ENCODE measurements at regions not wholly inside any gene's neighbourhood (a gene's known extent, or its start where the extent isn't known, plus 50 kb on each side); places are given as distances from the start of the nearest gene placed in this dataset.

DNA sequence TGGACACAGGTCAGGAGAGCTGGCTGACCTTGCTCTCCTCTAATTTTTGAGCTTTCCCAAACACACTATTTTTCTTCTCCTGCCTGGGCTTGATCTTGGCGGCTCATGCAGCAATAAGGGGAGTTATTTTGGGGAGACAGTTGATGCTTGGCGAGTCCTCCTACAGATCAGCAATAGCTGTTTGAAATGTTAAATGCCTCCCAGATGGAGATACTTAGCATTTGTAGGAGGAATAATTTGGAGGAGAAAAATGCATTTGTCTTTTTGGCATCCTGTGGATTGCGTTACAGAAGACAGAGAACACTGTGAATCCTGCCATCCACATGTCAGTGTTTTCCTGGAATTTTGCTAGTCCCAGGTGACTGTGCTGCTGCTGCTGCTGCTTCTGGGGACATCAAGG lies 328.0 kb upstream of the XYLT1 start:
- DNase-seq: no peak
- H3K4me3 Mint-ChIP-seq: no peak overlapping the region
- no peaks in the 10 kb centered on the region for H3K36me3 Mint-ChIP-seq (ENCODE audit: low read depth)
- no peaks in the 10 kb centered on the region for H3K4me1 Mint-ChIP-seq (ENCODE audit: low read depth)
- no peaks in the 10 kb centered on the region for H3K9me3 Mint-ChIP-seq
- no peak overlapping the region for H3K27ac Mint-ChIP-seq
- H3K27me3 Mint-ChIP-seq: peaks cover 18% of the 10 kb centered on the region

DNA sequence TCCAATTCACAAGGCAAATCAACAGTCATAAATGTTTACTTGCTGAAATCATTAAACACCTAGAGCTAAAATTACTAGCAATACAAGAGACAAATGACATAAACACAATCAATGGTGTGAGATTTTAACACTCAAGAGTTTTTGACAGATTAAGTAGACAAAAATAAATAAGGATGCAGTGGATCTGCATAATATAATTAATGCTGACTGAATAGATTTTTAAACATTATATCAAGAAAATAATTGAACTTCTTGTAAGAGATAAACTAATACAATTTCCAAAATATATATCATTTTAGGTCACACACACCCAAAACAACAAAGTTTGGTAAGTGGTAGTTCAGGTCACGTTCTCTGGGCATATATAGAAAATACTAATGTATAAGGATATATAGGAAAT lies 322.6 kb upstream of the XYLT1 start:
- Mint-ChIP-seq H3K9me3 (no peaks in the 10 kb centered on the region), H3K36me3 (ENCODE audit: low read depth) (no peaks in the 10 kb centered on the region), H3K27me3 (peaks cover 20% of the 10 kb centered on the region), H3K4me3 (no peak overlapping the region), H3K27ac (no peak overlapping the region), H3K4me1 (ENCODE audit: low read depth) (no peaks in the 10 kb centered on the region)
- no peak for DNase-seq

DNA sequence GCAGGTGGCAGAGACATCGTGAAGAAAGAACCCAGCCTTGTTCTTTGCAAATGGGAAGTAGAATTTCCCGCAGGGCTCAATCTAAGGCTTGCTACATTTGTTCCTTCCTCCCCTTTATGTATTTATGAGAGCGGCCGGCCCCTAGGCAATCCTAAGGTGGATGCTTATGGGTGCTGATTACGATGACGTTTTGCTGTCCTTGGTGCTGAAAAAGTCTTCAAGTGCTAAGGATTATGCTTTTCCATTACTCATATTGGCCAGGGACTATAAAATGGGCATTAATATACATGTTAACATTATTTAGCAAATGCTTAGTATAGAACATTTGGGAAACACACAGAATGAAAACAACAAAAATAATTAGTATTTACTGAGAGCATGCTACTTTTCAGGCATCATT lies 313.3 kb upstream of the XYLT1 start:
- H3K9me3 Mint-ChIP-seq: no peaks in the 10 kb centered on the region
- H3K36me3 Mint-ChIP-seq (ENCODE audit: low read depth): no peaks in the 10 kb centered on the region
- peaks cover 22% of the 10 kb centered on the region for H3K27me3 Mint-ChIP-seq
- no peaks in the 10 kb centered on the region for H3K4me1 Mint-ChIP-seq (ENCODE audit: low read depth)
- H3K27ac Mint-ChIP-seq: no peak overlapping the region
- no peak for DNase-seq
- H3K4me3 Mint-ChIP-seq: no peak overlapping the region

DNA sequence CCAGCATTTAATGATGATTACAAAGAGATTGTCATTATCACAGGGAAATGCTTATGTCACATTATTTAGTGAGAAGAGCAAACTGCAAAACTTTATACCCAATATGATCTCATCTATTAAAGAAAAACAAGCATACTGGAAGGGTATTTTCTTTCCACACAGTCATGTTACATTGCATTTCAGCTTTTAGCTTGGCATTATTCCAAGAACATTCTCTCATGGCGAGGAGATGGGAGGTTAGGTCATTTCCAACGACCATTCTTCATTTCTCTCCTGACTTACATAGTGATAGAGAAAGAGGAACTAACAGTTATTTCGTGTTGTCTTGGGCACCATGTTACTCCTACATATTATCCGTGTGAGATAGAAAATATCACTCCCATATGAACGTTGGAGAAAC lies 309.4 kb upstream of the XYLT1 start:
- Mint-ChIP-seq H3K27ac (no peak overlapping the region), H3K4me1 (ENCODE audit: low read depth) (no peaks in the 10 kb centered on the region), H3K36me3 (ENCODE audit: low read depth) (no peaks in the 10 kb centered on the region), H3K9me3 (peaks cover 4% of the 10 kb centered on the region), H3K27me3 (peaks cover 29% of the 10 kb centered on the region), H3K4me3 (no peak overlapping the region)
- DNase-seq: no peak

DNA sequence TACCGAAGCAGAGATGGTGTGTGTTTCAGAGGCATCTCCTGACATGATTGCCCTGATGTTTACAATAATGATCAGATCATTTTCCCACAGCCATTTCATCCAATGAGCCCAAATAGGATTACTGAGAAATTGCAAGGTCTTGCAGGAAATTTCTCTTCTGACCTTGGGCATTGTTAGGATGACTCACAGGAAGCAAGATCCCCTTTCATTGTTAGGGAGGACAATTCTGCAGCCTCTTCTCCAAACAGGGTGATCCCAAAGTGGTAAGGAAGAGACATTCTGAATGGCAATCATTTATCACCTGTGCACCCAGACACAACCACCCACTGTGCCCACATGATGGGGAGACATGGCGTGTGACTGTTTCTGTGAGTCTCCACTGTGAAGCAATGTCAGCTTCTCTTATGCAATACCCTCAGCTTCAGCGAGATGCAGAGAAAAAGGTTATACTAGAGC lies 306.7 kb upstream of the XYLT1 start:
- Mint-ChIP-seq H3K4me1 (ENCODE audit: low read depth) (no peaks in the 10 kb centered on the region), H3K4me3 (no peak overlapping the region), H3K9me3 (peaks cover 4% of the 10 kb centered on the region), H3K27me3 (peaks cover 31% of the 10 kb centered on the region), H3K36me3 (ENCODE audit: low read depth) (no peaks in the 10 kb centered on the region), H3K27ac (no peak overlapping the region)
- no peak for DNase-seq

DNA sequence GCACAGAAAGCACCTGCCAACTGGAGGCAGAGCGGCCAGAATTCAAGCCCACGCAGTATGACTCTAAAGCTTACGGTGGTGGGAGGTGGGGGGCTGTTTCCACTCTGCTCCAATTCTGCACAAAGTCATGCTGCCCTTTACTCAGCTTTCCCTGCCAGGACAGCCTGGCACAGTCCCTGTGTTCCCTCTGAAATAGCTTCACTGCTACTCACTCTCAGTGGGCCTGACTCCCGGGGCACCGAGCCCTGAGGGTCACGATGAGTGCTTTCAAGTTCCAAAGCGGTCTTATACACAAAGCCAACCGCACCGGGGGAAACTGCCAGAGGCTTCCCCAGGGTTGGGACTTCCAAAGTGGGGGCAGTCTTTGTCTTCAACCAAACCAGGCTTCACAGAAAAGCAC lies 306.1 kb upstream of the XYLT1 start:
- H3K27ac Mint-ChIP-seq: no peak overlapping the region
- peaks cover 4% of the 10 kb centered on the region for H3K9me3 Mint-ChIP-seq
- DNase-seq: no peak
- no peak overlapping the region for H3K4me3 Mint-ChIP-seq
- H3K4me1 Mint-ChIP-seq (ENCODE audit: low read depth): no peaks in the 10 kb centered on the region
- no peaks in the 10 kb centered on the region for H3K36me3 Mint-ChIP-seq (ENCODE audit: low read depth)
- H3K27me3 Mint-ChIP-seq: peaks cover 29% of the 10 kb centered on the region

DNA sequence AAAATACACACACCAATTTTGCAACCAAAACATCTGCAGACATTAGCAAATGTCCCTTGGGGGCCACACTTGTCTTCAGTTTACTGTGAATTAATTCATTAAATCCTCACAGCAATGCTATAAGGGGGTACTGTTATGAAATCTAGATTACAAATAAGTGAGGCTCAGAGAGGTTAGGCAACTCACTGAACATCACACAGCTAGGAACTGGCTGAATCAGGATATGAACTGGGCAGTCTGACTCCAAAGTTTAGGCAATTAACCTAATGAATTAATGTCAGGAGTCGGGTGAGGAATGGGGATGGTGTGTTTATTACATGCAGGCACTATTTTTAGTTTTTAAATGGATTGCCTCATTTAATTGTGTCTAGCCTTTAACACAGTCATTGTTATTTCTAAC lies 305.7 kb upstream of the XYLT1 start:
- Mint-ChIP-seq H3K9me3 (peaks cover 4% of the 10 kb centered on the region), H3K4me3 (no peak overlapping the region), H3K27ac (no peak overlapping the region), H3K4me1 (ENCODE audit: low read depth) (no peaks in the 10 kb centered on the region), H3K36me3 (ENCODE audit: low read depth) (no peaks in the 10 kb centered on the region), H3K27me3 (peaks cover 29% of the 10 kb centered on the region)
- no peak for DNase-seq

DNA sequence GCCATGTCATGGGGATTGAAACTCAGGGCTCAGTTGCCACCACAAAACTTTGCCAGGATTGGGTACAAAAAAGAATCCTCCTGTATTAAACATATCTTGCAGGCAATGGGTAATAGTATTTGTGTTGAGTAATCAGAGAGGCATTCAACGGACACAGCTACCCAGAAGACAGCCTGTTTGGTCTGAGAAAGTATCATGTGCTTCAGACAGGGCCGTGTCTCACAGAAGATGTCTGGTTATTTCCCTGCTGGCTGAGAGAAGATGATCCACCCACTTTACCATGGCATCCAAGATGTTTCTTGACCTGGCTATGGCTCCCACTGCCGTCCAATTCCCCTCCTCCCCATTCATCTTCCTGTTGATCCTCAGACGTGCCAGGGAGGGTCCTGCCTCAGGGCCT lies 304.3 kb upstream of the XYLT1 start:
- no peak for DNase-seq
- Mint-ChIP-seq H3K36me3 (ENCODE audit: low read depth) (no peaks in the 10 kb centered on the region), H3K27ac (no peak overlapping the region), H3K27me3 (peaks cover 29% of the 10 kb centered on the region), H3K9me3 (peaks cover 7% of the 10 kb centered on the region), H3K4me3 (no peak overlapping the region), H3K4me1 (ENCODE audit: low read depth) (no peaks in the 10 kb centered on the region)

DNA sequence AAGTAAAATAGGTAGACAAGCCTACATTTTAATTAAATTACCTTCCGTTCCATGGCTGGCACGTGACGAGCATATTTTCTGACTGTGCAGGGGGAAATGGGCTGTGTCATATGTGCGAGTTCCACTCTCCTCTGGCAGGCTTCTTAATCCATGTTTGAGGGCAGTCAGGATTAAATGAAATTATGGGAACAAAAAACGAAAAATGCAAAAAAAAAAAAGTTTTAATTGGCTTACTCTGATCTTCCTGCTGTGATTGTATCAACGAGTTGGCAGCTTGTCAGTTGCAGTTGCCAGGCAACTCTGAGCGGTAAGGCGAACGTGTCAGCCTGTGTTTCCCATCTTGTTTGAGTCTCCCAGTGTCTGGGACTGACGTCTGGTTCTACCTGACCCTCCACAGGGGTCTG lies 302.9 kb upstream of the XYLT1 start:
- H3K36me3 Mint-ChIP-seq (ENCODE audit: low read depth): no peaks in the 10 kb centered on the region
- H3K27ac Mint-ChIP-seq: no peak overlapping the region
- H3K4me1 Mint-ChIP-seq (ENCODE audit: low read depth): no peaks in the 10 kb centered on the region
- peaks cover 34% of the 10 kb centered on the region for H3K27me3 Mint-ChIP-seq
- DNase-seq: no peak
- peaks cover 9% of the 10 kb centered on the region for H3K9me3 Mint-ChIP-seq
- H3K4me3 Mint-ChIP-seq: no peak overlapping the region

DNA sequence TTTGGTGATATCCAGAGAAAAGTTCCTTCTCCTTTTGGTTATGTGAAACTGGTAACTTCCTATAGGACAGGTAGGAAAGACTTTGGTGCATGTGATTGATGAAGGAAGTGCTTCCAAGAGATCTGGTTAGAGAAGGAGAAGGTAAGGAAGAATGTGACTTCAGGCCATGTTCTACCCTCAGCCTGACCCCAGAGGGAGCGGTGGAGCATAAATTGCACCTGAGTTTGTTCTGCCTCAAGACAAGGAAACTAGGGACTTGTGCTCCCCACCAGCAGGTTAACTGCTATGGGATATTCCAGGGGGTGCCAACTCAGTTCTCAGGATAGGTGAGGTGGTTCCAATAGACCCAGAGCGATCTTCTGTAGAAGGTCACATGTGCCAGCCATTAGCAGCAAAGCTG lies 299.3 kb upstream of the XYLT1 start:
- peaks cover 25% of the 10 kb centered on the region for H3K27me3 Mint-ChIP-seq
- no peaks in the 10 kb centered on the region for H3K4me1 Mint-ChIP-seq (ENCODE audit: low read depth)
- no peaks in the 10 kb centered on the region for H3K36me3 Mint-ChIP-seq (ENCODE audit: low read depth)
- no peak overlapping the region for H3K4me3 Mint-ChIP-seq
- H3K9me3 Mint-ChIP-seq: peaks cover 4% of the 10 kb centered on the region
- H3K27ac Mint-ChIP-seq: no peak overlapping the region
- DNase-seq: no peak

DNA sequence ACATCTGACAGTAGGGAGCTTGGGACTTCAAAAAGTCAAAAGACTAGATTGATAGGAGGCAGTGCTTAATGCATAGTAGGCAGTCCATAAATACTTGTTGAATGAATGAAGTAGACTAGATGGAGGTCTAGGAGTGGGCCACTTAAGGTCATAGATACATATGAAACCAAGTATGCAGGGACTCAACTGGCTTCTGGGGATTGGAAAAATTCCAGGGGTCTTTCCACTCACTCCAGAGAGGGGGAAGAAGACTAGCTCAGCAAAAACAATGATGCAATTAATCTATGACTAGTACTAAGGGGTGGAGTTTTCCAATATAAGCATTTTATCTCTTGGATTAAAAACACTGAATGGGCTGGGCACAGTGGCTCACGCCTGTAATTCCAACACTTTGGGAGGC lies 298.3 kb upstream of the XYLT1 start:
- no peaks in the 10 kb centered on the region for H3K36me3 Mint-ChIP-seq (ENCODE audit: low read depth)
- H3K4me1 Mint-ChIP-seq (ENCODE audit: low read depth): no peaks in the 10 kb centered on the region
- no peak overlapping the region for H3K27ac Mint-ChIP-seq
- H3K9me3 Mint-ChIP-seq: peaks cover 4% of the 10 kb centered on the region
- DNase-seq: no peak
- H3K4me3 Mint-ChIP-seq: no peak overlapping the region
- peaks cover 21% of the 10 kb centered on the region for H3K27me3 Mint-ChIP-seq

DNA sequence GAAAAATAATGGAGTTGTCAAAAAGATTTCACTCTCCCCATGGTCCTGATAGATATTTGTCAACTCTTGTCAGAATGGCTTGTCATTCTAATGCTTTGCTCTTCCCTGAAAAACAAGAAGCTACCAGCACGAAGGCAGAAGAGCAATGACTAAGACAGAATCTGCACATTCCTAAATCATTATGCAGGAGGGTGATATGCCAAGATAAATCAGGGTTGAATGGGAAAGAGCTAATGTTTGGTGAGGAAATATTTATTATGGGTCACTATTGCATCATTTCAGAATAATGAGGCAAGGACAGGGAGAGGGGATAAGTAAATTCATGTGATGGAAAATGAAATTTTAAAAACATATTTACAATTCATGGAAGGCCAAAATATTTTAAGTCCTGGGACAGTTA lies 297.5 kb upstream of the XYLT1 start:
- Mint-ChIP-seq H3K4me1 (ENCODE audit: low read depth) (no peaks in the 10 kb centered on the region), H3K36me3 (ENCODE audit: low read depth) (no peaks in the 10 kb centered on the region), H3K27me3 (peaks cover 18% of the 10 kb centered on the region), H3K4me3 (no peak overlapping the region), H3K9me3 (peaks cover 4% of the 10 kb centered on the region), H3K27ac (no peak overlapping the region)
- DNase-seq: no peak

DNA sequence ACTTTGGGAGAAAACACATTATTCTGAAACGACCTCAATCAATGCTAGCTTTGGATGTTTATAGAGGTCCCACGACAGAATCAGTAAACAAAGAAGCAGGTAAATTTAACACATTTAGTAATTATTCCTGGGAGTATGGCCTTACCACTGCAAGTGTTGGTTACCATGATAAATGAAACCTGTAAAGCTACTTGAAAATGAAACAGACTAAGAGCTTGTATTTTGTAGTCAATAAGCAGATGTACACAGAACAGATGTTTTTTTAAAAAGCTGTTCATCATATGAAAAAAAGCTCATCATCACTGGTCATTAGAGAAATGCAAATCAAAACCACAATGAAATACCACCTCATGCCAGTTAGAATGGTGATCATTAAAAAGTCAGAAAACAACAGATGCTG lies 295.3 kb upstream of the XYLT1 start:
- no peaks in the 10 kb centered on the region for H3K4me1 Mint-ChIP-seq (ENCODE audit: low read depth)
- H3K4me3 Mint-ChIP-seq: no peak overlapping the region
- peaks cover 4% of the 10 kb centered on the region for H3K9me3 Mint-ChIP-seq
- DNase-seq: no peak
- H3K36me3 Mint-ChIP-seq (ENCODE audit: low read depth): no peaks in the 10 kb centered on the region
- peaks cover 32% of the 10 kb centered on the region for H3K27me3 Mint-ChIP-seq
- no peak overlapping the region for H3K27ac Mint-ChIP-seq

DNA sequence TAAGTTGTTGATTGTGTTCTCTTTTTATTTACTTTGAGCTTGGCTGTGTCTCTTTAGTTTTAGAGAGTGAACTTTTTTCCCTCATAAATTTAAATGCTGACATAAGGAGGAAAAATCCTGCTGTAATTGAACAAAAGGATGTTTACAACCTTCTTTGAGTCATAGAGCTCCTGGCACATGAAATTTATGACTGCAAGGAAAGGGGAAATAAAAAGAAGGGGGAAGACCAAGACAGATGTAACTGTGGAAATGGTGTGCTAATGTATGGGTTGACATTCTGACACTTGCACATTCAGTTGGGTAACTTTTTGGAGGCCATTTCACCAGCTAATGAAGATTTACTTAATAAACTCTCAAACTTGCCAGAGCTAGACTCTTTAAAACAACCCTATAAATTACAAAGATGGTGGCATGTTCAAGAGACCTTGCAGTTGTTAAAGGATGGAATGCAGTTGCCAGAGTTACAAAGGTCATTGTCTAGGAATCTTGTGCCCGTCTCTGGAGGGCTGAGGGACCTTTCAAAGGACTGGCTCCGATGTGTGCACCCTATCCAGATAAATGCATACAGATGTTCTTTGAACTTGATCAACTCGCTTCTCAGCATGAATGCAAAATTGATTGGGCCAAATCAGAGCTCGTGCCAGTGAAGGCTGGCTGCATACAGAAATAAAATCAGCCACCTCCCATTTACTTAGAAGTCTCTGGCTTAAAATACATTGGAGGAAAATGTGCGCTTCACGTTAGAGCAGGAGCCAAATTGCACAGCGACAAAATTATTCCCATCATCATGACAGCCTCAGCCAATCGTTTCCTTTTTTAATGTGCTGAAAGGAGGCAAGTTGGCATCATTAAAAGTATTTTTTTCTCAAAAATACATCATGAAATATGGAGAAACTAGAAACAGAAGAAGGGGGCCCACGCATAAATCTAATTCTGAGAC lies 289.0 kb upstream of the XYLT1 start:
- Mint-ChIP-seq H3K4me1 (ENCODE audit: low read depth) (no peaks in the 10 kb centered on the region), H3K36me3 (ENCODE audit: low read depth) (no peaks in the 10 kb centered on the region), H3K27me3 (peaks cover 22% of the 10 kb centered on the region), H3K9me3 (no peaks in the 10 kb centered on the region), H3K27ac (no peak overlapping the region), H3K4me3 (no peak overlapping the region)
- DNase-seq: no peak

DNA sequence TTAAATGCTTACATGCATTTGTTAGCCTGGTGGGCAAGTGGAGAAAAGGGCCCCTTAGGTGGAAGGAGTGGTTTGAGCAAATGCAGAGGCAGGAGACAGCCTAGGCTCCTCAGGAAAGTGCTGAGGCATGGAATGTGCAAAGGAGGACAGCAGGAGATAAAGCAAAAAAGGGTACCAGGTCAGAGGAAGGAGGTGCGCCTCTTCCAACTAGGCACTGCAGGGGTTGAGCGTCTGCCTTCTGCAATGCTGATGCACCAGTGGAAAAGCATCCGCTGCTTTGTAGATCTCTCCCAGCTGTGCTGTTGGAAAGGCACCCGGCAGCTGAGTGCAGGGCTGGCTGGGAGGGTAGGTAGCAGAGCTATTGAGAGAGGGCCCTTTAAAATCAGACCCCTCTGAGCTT lies 287.0 kb upstream of the XYLT1 start:
- peaks cover 25% of the 10 kb centered on the region for H3K27me3 Mint-ChIP-seq
- no peak overlapping the region for H3K4me3 Mint-ChIP-seq

More for the DNA sequence above, 287.0 kb upstream of the XYLT1 start:
- Mint-ChIP-seq H3K9me3 (no peaks in the 10 kb centered on the region), H3K4me1 (ENCODE audit: low read depth) (no peaks in the 10 kb centered on the region), H3K27ac (no peak overlapping the region), H3K36me3 (ENCODE audit: low read depth) (no peaks in the 10 kb centered on the region)
- no peak for DNase-seq
